HG03565 (cell line): ENCODE measurements at regions not wholly inside any gene's neighbourhood (a gene's known extent, or its start where the extent isn't known, plus 50 kb on each side); places are given as distances from the start of the nearest gene placed in this dataset.
"Not testable (repeated sequence)": the region's sequence is repeated elsewhere in the genome, so short reads cannot be mapped to it uniquely, and the experiment has no call there.

ENCODE experiments used
- ATAC-seq: cut with Tn5 transposase; IDR thresholded peaks from one replicate; pipeline ENCODE4 v1.9.1; 2021; ENCODE audit warnings: mild to moderate bottlenecking, moderate library complexity; ENCODE audit not compliant: unreplicated experiment

DNA sequence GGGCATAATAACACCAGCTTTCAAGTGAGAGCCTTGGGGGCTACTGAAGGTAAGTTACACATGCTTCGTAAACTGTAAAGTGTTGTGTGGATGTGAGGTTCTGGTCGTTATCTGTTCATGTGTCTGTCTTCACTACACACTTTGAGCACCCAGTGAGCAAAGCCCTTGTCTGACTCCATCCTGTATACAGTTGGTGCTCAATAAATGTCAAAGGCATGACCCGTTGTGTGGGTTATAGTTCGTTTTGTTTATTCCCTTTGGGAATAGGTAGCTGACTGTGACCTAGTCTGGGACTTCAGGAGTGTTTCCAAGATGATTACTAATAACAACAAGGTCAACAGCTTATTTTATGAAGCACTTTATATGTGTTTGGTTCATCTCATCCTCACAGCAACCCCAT, 146.9 kb downstream of the MIAT start:
- no peak for ATAC-seq

DNA sequence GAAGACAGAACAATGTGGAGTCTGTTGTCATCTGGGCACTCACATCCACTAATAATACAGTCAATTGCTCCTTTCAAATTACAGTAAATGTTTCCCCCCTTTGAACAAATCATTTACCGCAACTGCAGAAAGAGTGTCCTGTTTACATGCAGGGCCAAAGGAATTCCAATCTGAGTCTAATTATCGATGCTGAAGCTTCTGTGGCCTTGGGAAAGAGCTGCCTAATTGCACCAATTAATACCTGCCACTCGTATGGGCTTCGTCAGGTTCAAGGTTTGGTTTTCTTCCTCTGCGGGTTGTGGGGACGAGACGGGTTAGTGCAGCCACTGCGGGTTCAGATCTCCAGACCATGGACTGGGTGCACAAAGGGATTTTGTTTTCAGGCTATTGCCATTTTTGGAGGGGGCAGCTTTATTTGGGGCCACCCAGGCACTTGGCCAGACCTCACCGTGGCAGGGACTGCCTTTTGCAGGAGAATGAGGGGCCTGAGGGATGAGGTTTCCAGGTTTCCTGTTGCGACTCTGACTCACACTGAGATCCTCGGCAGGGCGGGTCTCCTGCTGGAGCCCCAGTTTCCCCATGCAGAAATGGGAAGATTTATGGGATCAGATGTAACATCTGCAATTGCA, 147.6 kb downstream of the MIAT start:
- no peak for ATAC-seq

DNA sequence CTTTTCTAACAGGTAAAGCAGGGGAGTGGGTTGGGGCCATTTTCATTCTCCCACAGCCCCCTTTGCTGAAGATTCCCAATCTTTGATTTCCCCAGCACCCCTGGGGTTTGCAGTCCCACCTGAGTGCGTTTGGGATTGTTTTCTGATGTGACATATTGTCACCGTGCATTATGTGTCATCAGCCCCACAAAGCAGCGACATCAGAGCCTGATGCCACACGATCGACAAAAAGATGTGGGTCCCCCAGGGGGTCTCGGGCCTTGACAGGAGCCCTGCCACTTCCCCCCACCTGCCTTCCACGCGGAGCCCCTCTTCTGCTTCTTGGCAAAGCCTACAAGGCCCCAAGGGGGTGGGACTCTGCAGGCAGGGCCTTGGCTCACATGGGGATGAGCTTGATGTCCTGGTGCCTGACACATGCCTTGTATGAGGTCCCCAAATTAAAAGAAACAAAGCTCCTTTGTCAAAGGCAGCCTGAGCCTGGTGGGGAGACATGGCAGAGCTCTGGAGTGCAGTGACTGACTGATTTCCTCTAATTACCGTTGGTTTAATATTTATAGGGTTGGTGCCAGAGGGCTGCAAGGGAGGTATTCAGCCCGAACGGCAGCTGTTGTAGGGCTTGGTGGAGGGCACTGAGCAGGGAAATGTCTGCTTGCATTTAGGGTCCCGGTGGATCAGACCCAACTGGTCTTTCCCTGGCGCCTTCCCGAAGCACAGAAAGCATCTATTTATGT, 149.2 kb downstream of the MIAT start:
- ATAC-seq: no peak

DNA sequence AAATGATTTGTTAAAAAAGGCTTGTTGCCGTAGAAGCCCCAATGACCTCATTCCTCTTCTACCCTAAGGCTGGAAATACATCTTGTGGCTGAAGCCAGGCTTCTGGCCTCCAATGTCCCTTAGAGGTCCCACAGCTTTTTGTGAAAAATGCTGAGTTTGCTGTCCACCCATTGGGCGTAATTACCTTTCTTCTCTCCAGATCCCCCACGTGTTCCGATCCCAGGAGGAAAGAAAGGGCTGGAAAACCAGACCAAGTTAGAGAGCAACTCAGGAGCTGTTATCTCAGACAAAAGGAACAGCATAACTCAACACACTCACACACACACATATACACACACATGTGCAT, 154.2 kb downstream of the MIAT start:
- no peak for ATAC-seq

DNA sequence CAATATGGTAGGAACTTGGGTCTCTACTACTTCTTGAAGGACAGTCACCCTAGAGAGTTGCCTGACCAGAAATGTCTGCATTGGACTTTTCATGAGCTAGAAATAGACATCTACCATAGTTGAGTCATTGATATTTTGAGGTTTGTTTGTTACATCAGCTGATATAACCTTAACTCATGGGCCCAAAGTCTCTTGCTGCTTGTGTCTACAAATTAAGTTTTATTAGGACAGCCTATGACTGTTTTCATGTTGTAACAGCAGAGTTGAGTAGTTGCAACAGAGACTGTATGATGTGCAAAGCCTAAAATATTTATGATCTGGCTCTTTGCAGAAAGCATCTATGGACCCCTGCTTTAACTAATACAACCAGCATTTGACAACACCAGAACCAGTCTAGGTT, 155.3 kb downstream of the MIAT start:
- no peak for ATAC-seq

DNA sequence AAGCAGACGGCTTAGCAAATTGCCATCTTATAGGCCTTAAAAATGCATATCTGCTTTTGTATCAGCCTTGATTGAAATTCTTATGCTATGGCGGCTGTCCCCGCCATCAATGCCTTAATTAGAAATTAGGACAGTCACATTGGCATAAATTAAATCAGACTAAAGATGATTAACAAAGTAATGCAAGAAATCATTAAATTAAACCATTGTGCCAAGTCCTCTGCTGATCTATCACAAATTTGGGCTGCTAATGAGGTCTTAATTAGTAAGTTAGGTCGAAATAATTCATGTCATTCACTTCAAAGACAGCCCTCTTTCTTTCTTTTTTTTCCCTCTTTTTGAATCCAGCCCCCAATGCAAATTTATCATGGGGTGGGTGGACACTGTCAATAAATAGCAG, 159.3 kb downstream of the MIAT start:
- no peak for ATAC-seq

DNA sequence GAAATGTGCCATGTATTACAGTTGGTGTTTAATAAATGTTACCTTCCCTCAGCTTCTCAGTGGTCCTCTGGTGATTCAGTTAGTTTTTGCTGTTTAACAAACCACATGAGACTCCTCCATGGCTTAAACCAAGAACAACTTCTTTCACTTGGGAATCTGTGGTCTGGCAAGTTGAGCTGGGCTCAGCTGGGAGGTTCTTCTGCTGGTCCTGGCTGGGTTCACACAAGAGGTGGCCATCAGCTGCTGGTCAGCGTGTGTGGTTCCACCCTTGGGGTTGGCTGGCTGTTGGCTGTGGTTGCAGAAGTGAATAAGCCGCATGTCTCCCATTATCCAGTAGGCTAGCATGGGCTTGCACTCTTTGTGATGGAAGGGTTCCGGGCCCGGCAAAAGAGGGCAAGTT, 160.5 kb downstream of the MIAT start:
- no peak for ATAC-seq

DNA sequence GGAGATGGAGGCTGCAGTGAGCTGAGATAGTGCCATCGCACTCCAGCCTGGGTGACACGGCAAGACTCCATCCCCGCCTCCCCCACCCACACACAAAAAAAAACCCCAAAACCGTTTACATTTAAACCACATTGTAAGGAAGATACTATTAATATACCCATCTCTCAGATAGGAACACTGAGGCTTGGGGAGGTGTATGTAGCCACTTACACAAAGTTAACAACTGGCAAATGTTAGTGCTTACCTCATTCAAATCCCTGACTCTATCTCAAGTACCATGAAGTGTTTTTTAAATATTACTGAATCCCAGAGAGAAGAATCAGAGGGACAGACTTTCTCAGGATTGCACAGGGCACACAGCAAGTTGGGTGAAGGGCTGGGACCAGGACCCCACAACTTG, 164.5 kb downstream of the MIAT start:
- ATAC-seq: no peak

DNA sequence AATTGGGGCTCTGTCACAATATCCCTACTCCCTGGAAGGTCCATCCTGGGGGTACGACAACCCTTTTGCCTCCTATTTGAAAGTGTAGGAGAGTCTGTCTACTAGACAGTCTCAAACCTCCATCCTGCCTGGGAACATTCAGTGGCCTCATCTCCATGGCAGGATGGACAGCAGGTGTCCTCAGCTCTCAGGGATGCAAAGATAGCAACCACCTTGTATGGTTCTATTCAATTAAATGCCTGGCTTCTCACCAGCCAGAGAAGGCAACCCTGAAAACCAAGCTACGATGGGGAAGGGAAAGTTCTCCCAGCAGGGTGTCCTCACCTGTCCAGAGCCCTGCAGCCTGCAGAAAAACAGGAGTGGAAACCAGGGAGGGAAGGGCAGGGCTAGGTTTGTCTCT, 164.9 kb downstream of the MIAT start:
- no peak for ATAC-seq

DNA sequence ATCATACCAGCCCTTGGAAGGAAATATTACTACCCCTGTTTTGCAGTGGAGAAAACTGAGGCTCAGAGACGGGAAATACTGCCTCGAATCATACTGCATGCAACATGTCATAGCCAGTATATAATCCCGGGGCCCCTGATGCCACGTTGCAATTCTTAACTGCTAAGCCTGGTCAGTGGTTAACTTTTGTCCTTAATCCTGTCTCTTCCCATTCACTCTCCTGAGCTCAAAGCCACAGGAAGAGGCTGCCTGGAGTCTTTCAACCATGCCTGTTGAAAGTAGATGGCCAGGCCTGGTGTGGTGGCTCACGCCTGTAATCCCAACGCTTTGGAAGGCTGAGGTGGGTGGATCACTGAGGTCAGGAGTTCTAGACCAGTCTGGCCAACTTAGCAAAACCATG, 166.6 kb downstream of the MIAT start:
- ATAC-seq: no peak

DNA sequence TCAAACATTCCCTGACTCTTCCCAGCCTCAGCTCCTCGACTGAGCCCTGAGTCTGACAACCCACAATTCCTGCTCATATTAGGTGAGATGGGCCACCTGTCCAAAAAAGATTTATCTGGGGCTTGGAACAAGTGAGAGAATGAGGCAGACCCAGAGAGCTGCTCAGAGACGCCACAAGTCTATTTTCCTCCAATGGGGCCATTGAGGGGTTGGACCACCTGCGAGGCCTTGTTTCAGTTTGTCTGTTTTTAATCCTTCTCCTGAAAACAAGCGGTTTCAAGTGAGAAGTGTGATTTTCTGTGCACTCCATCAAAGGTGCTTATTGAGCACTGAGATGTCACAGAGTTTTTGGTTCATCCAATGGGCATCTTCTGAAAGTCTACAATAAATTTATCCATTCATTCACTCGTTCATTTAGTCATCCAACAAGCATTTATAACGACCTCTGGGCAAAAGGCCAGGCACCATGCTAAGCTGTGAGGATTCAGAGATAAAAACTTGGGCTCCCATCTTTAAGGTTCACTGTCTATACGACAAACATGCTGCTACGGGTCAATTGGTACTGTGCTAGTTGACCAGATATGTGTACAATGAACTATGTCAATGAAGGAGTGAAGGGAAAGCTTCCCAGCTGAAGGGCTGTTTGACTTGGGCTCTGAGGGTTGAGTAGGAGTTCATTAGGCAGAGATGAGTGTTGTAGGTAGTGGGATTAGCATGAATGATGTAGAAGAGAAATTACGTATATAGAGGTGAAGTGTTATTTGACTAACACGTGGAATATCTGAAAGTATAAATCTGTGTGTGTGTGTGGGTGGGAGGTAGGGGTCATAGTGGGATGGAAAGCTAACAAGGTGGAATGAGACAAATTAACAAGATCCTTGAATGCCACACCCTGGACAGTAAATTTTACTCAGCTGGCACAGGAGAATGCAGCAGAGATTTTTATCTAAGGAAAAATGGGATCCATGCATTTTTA, 168.9 kb downstream of the MIAT start:
- no peak for ATAC-seq

DNA sequence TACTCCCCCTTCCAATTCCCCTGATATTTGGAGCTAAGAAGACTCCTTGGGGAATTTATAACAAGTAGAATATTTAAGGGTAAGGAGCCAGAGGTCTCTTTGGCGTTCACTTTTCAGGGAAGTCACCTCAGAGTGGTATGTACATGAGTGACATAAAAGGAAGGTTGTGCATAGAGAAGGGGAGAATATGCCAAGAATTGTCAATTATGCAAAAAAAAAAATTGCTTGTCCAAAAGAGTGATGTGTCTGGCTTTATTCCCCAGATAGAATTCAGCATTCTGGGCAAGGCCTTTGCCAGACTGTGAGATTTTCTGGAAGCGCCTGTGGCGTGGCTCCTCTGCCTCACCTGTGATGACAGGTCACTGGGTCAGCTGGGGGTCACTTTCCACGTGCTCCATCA, 170.2 kb downstream of the MIAT start:
- ATAC-seq: no peak

DNA sequence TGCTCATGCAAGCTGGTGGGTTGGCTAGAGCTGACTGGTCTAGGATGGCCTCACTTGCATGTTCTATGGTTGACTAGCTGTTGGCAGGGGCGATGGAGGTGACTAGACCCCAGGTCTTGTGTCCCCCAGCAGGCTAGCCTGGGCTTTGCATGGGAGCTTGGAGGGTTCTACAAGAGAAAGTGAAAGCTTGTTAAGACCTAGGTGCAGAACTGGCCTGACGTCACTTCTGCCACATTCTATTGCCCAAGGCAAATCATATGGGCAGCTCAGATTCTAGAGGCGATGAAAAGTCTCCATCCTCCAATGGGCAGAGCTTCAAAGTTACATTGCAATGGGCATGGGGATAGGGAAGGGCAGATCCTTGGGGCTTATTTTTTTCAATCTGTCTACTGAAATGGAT, 170.9 kb downstream of the MIAT start:
- ATAC-seq: no peak

DNA sequence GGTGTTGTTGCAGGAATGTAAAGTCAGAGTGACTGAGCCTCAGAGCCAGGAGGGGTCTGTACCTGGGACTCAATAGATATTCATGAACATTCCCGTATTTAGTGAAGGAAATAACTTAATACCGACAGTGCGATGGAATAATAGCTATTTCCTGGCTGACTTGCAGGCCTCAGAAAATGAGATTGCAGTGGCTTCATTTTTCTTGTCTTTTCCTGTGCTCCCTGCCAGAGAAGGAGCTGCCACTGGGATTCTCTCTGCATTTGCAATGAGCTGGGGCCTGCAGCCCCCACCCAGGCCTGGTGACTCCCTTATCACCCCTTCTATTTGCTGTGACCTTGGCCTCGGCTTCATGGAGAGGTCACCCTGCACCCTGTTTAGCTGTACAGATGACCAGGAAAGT, 173.4 kb downstream of the MIAT start:
- ATAC-seq: no peak

DNA sequence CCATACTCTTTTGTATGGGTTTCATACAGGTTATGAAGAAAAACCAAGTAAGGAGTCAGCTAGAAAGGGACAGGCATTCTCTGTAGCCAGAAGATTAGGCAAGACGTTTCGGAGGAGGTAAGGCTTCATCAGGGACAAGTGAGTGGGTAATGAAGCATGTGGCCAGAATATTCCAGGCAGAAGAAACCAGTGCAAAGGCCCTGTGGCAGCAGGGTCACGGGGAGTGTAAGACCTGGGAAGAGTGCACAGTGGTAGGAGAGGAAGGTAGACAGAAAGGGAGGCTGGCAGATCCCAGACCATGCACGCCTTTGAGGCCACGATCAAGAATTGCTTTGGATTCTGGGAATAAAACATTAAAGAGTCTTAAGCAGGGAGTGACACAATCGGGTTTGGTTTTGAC, 177.6 kb downstream of the MIAT start:
- no peak for ATAC-seq

DNA sequence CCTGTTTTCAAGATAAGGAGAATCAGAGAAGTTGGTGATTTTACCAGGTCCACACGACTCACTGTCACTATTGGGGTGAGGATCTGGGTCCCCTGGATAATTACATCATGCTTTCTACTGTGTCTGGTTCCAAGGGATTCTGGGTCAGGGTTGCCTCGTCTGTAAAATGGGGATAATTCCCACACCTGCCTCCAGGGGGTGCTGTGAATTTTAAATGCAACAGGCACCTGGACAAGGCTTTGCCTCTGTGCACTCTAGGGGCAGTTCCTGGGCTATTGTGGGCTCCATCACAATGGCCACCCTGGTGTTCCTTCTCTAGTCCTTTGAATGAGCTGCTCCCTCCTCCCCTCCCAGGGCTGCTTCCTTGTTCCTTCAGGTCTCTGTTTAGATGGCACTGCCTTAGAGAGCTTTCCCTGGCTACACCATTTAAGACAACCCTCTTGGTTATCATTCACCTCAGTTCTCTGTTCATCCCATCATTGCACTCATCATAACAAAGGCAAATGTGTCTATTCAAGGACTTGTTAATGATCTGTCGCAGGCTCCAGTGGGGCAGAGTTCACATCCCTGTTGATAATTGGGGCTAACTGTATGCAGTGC, 178.6 kb downstream of the MIAT start:
- ATAC-seq: no peak

DNA sequence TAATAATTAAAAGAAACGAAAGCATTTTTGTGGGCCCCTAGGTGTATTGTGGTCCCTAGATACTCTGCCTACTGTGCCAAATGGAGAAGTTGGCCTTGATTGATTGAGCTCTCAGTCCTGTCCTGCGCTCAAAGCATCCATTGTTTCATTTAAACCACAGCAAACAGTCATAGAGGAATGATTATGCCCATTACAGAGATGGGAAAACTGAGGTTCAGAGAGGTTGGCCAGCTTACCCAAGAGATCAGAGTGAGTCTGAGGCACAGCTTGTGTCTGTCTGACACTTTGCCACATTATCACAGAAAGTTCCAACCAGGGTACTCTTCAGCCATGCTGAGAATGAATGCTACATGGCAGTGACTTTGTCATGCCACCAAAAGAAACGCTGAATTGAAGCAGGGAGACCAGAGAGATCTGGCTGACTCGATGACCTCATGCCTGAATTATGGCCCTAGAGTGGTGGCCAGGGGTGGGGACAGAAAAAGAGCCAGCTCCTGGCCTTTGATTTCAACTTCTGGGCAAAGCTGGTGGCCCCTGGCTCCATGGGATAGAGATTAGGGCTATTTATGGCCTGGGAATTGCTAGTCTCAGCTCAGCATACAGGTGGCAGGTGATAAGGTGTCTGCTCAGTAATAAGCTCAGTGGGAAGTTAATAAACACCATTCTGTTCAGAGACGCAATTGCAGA, 180.5 kb downstream of the MIAT start:
- ATAC-seq: no peak

DNA sequence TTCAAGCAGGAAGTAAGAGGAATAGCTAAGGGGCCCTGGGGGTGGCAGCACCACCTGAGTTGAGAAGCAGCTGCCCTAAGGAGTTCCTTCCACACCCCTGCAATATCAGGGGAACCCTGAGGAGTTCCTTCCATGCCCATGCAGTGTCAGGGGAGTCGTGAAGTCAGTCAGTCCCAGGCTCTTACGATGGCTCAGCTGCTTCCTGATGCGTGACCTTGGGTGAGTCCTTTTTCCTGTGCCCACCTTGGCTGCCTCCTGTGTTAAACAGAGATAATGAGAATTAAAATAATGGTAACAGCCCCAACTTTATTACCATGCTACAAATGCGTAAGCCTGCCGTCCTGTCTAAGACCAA, 181.1 kb downstream of the MIAT start:
- no peak for ATAC-seq

DNA sequence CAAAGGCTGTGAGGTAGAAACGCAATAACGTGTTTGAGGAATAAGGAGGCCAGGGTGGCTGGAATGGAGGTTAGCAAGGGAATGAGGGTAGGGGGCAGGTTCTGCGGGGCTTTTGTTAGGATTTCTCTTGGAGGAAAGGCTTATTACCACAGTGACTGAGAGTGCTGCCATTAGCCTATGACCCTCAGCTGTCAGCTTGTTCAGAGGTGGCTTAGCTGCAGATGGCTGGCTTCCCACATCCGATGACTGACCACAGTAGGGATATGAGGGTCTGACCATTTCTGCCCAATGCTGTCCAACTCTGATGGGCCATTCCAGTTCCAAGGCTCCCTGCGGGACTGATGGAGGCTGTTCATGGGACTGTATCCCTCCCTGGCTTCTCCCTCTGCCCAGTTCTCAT, 181.8 kb downstream of the MIAT start:
- ATAC-seq: no peak

DNA sequence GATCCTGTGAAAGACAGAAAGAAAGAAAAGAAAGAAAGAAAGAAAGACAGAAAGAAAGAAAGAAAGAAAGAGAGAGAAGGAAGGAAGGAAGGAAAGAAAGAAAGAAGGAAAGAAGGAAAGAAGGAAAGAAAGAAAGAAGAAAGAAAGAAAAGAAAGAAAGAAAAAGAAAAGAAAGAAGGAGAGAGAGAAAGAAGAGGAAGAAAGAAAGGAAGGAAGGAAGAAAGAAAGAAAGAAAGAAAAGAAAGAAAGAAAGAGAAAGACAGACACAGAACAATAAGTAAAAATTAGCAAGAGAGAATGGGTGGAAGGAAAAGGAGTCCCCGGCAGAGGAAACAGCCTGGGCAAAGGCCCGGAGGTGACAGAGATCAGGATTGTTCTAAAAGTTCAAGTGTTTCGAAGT, 183.4 kb downstream of the MIAT start:
- not testable (repeated sequence) for ATAC-seq

DNA sequence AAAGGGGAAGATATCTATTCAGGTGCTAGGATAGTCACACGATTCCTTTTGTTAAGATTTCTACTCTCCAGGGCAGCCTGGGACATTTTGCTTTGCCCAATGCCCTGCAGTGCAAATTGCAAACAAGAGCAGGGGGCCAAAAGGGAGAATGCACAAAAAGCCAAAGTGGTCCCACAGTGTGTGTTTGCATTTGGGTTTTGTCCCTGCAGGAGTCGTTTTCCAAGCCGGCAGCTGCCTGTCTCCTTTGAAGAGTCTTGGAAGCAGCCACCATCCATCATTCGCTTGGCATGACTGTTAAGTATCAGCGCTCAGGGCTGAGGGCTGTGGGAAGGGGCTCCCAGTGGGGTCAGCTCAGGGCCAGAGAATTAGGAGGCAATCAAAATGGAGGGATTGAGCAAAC, 184.7 kb downstream of the MIAT start:
- no peak for ATAC-seq
